Motor neuron (in vitro differentiated cells): ENCODE measurements at regions not wholly inside any gene's neighbourhood (a gene's known extent, or its start where the extent isn't known, plus 50 kb on each side); places are given as distances from the start of the nearest gene placed in this dataset.

Experiments used
- ATAC-seq, 8 experiments: fragments of 200-7000 bp; cut with Tn5 transposase; replicated peaks in 6 of 8; 2 replicates each; pipeline ENCODE4 v1.8.0; 2021; ENCODE audit warnings: mild to moderate bottlenecking in 8 of 8, moderate library complexity in 8 of 8
- H3K27ac ChIP-seq, 2 donors: fragments of 250-450 bp; sonication (Bioruptor Pico); 2 replicates each; pipeline ENCODE4 v1.9.0; 2021; ENCODE audit warnings: antibody characterized with exemption in 2 of 2, mild to moderate bottlenecking in 2 of 2, moderate library complexity in 1 of 2
- H3K4me1 ChIP-seq, 2 donors: fragments of 250-450 bp; sonication (Bioruptor Pico); replicated peaks in 1 of 2; 2 replicates each; pipeline ENCODE4 v1.6.1; 2021; ENCODE audit warnings: antibody characterized with exemption in 2 of 2, mild to moderate bottlenecking in 2 of 2, moderate library complexity in 1 of 2
- H3K4me3 ChIP-seq, 5 donors: fragments of 250-450 bp; sonication (Bioruptor Pico); 2 replicates each; pipeline ENCODE4 v1.9.0; 2021; ENCODE audit warnings: antibody characterized with exemption in 5 of 5, mild to moderate bottlenecking in 5 of 5, moderate library complexity in 4 of 5
- WGBS, 10 experiments: fragments of 450-650 bp; shearing (Covaris generic); methylation state at CpG; one replicate each; pipeline ENCODE4 v1.0.0; 2022; 5-methylcytosine and 5-hydroxymethylcytosine counted together
- in situ Hi-C, 9 experiments: fragments of 400-800 bp; cut with MboI; loops; one replicate each; pipeline ENCODE4 v1.15.0; 2021; ENCODE audit warnings: low sequenced_read_pairs in 9 of 9, low pct_unique_long_range_greater_than_20kb in 2 of 9; ENCODE audit not compliant: unreplicated experiment in 9 of 9

DNA sequence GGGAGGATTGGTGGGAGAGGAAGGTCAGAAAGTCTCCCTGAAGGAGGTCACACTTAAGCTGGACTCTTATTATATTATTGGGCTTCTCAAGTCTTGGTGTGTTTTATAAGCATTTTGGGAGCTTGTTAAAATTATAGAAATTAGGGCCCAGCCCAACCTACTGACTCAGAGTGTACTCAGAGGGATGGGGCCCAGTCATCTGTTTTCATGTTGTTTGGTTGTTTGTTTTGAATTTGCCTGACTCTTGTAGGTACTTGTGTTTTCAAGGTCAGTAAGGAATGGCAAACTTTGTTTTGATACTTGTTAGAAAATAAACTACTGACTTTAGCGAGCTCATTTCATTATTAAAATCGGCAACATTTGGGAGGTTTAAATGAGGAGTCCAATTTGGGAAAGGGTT lies 152.0 kb downstream of the INSIG2 start:
- no peak for ATAC-seq
- WGBS, 10 experiments: 86 to 100% (median 90%) methylated on average over 1 to 2 of the region's 2 CpGs; no CpG with 5 or more reads in 3 of the 10 experiments
- in situ Hi-C loops: loop anchor here in 1 of 9 experiments (25.0 kb wide), 1 partner anchor 122 kb away; no protein-coding TSS in a partner anchor
- Histone ChIP-seq H3K27ac (no peak overlapping the region), H3K4me3 (no peak overlapping the region), H3K4me1 (no peaks in the 10 kb centered on the region)

DNA sequence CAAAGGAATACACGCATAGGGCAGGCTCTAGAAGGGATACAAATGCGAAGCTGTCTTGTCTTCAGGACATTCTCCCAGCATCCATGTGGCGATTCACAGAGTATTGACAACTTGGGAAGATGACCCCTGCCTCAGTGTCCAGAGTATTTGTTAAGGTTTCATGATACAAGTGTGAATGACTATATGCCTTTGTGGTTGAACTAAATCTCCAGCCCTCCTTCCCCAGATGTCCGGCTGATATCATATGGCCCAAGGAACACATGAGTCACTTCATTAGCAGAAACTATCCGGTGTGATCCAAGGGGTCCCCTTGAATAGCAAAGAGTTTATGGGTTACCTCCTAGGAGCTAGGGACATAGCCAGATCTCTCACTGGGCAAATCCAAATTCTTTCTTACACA lies 151.0 kb downstream of the INSIG2 start:
- Histone ChIP-seq H3K27ac (no peak overlapping the region), H3K4me1 (no peaks in the 10 kb centered on the region), H3K4me3 (no peak overlapping the region)
- WGBS, 10 experiments: 60 to 100% (median 89%) methylated on average over 1 to 5 of the region's 5 CpGs
- ATAC-seq: no peak
- in situ Hi-C loops: loop anchor here in 1 of 9 experiments (10.0 to 25.0 kb wide), 2 partner anchors 123 to 626 kb away; no protein-coding TSS in a partner anchor

DNA sequence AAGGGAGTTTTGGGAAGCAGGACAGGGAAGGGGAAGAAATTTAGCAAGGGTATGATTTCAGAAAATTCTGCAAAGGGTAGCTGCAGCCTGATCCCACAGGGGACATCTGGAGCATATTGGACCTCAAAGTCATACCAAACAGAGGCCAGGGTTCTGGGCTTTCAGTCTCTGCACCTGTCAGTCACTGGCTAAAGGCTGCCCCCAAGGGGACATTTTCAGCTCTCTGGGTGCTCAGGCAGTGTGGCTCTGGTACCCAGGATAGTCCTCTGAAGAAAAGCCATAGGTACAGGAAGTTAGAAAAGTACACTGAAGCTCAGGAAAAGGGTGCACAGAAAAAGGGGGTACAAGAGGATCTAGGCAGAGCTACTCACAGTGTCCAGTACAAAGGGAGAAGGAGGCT lies 149.2 kb downstream of the INSIG2 start:
- no peak for ATAC-seq
- Histone ChIP-seq H3K27ac (no peak overlapping the region), H3K4me1 (no peaks in the 10 kb centered on the region), H3K4me3 (no peak overlapping the region)
- in situ Hi-C loops: loop anchor here in 1 of 9 experiments (10.0 to 25.0 kb wide), 2 partner anchors 125 to 627 kb away; no protein-coding TSS in a partner anchor

DNA sequence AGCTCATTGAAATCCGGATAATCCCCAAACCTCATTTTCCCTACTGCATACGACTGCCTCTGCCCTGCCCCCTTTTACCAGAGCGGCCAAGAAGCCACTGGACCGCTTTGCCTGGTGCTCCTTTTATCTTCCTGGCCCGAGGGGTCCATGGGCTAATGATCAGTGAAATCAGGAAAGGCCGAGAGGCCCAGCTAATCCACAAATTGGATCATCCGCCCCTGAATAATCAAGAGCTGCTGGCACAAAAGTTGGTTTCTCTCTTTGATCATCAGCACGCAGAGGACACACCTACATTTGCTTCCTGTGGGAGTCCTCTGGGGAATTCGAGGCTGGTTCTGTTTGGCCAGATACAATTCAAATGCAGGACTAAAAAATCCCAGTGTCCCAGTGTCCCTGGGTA lies 144.5 kb downstream of the INSIG2 start:
- Histone ChIP-seq H3K27ac (no peak overlapping the region), H3K4me3 (no peak overlapping the region), H3K4me1 (no peaks in the 10 kb centered on the region)
- WGBS, 10 experiments: 0 to 90% (median 58%) methylated on average over 1 to 9 of the region's 9 CpGs; no CpG with 5 or more reads in 2 of the 10 experiments
- in situ Hi-C loops: loop anchor here in 1 of 9 experiments (10.0 to 25.0 kb wide), 2 partner anchors 130 to 632 kb away; no protein-coding TSS in a partner anchor
- peak in 1 of 8 experiments; percentile 27 for ATAC-seq

DNA sequence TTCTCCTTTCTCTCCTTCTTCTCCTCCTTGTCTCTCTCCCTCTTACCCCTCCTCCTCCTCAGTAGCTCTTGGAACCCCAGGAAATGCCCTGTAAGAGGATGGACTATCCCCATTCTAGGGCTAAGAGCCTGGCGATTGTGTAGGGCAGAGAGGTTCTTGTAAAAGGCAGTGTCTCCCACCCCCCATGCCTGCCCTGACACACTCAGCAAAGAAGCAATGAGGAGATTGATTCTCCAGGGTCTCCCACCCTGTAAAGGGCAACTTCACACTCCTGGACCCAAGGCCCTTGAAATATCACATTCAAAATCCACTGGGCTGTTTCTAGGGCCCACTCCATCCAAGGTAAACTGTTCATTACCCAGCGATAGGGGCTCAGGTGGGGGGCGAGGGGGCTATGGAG lies 144.1 kb downstream of the INSIG2 start:
- WGBS, 10 experiments: 0 to 100% (median 67%) methylated on average over 1 of the region's 3 CpGs; no CpG with 5 or more reads in 4 of the 10 experiments
- no peak for ATAC-seq
- no peak overlapping the region for H3K4me3 ChIP-seq
- in situ Hi-C loops: loop anchor here in 1 of 9 experiments (10.0 to 25.0 kb wide), 2 partner anchors 130 to 632 kb away; no protein-coding TSS in a partner anchor
- H3K27ac ChIP-seq: no peak overlapping the region
- no peaks in the 10 kb centered on the region for H3K4me1 ChIP-seq

DNA sequence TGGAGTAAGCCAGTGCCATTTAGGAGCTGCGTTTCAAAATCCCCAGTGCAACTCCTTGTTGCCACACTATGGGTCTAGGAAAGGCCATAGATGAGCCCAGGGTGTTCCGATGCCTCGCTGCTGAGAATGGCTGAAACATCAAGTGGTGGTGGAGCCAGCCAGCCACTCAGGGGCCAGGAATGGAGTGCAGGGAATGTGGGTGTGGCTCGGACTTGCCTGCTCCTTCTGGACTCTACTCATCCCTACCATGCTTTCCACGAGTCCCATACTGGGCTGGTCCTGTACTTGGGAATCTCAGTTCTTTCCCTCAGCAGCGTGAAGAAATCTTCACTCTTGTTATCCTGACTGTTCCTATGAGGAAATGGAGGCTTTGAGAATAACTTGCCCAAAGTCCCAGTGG lies 143.5 kb downstream of the INSIG2 start:
- Histone ChIP-seq H3K27ac (no peak overlapping the region), H3K4me3 (no peak overlapping the region), H3K4me1 (no peaks in the 10 kb centered on the region)
- ATAC-seq: no peak
- in situ Hi-C loops: loop anchor here in 1 of 9 experiments (10.0 to 25.0 kb wide), 2 partner anchors 131 to 633 kb away; no protein-coding TSS in a partner anchor
- 68 to 93% (median 88%) methylated on average over 2 to 5 of the region's 6 CpGs; no CpG with 5 or more reads in 3 of the 10 experiments for WGBS, 10 experiments

DNA sequence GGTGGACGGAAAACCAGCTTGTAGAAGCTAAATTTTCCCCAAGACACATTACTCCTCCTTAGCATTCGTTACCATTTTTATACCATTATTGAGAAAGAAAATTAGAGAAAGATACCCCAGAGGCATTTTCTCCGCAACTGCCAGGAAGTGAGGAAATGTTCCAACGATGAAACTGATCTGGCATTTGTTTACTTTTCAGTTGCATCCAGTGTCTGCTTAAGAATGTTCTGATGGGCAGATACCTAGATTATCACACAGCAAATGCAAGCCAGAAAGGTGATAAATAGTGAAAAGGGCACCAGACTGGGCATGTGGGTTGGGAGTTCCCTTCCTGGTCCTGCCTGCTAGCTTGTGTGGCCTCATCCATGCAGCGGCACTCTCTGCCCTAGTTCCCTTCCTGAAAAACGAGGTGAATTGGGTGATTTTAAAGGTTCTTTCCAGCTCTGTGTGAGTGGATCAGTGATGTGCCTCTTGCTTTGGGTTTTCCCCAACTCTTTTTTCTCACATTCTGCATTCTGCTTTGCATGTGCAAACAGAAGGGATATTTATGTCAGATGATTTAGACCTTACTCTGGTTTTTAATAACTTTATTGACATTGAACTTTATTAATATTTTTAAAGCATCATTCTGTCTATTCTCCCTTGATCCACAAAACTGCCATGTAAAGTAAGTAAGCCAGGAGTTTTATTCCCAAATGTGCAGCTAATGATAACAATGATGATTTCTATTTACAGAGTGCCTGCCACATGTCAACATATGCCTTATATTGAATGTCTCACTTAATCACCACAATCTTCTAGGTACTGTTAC lies 139.6 kb downstream of the INSIG2 start:
- WGBS, 10 experiments: 28 to 100% (median 80%) methylated on average over 1 to 5 of the region's 6 CpGs; no CpG with 5 or more reads in 1 of the 10 experiments
- peaks cover 20 to 22% of the 10 kb centered on the region in 2 donors for H3K4me1 ChIP-seq
- H3K27ac ChIP-seq: no peak overlapping the region
- in situ Hi-C loops: loop anchor here in 6 of 9 experiments (10.0 to 25.0 kb wide), 4 partner anchors 134 to 637 kb away; partner anchors contain the start of gene EN1 (in 2 of the 6)
- H3K4me3 ChIP-seq: no peak overlapping the region
- peak in 2 of 8 experiments; percentile 22 to 70 for ATAC-seq

DNA sequence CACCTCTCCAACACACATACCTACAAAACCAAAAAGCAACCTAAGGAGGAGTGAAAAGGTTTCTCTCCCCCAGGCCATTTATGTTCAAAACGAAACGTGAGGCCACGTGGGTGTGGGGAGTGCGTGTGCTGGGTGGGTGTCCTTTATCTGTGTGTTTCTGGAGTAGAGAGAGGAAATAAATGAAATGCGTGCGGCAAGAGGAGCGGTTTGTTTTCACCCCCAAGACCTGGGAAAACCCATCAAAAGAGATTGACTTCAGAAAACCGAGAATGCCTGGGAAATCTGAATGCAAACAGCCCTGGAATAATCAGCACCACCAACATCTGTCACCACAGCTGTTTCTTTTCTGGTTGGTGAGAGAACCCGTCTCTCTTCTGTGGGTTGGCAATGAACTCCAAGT lies 137.4 kb downstream of the INSIG2 start:
- in situ Hi-C loops: loop anchor here in 6 of 9 experiments (10.0 to 25.0 kb wide), 4 partner anchors 137 to 639 kb away; partner anchors contain the start of gene EN1 (in 2 of the 6)
- ATAC-seq: no peak
- H3K4me3 ChIP-seq: no peak overlapping the region
- peaks cover 25 to 34% of the 10 kb centered on the region in 2 donors for H3K4me1 ChIP-seq
- WGBS, 10 experiments: 27 to 98% (median 53%) methylated on average over 2 to 7 of the region's 9 CpGs; no CpG with 5 or more reads in 2 of the 10 experiments
- no peak overlapping the region for H3K27ac ChIP-seq

DNA sequence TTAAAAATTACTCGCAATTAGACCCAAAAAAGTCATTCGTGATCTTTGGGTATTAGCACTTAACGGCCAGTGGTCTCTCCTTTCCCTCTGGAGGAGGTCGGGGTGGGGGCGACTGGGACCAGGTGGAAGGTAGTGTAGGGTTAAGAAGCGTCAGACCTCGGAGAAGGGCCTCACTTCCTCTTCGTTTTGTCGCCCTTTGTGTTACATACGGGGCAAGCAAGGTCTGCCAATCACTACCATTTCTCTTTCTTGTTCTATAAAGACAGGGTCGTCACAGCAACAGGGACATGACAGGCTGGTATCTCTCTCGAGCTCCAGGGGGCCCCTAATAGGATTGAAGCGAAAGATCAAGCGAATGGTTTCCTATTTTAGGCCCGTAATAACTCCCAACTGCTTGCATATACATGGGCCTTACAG lies 136.6 kb downstream of the INSIG2 start:
- Histone ChIP-seq H3K27ac (peak overlapping the region in 1 of 2 donors; percentile 14), H3K4me3 (peak overlapping the region in 3 of 5 donors; percentile 26 to 31 (median 30)), H3K4me1 (peaks cover 25 to 34% of the 10 kb centered on the region in 2 donors)
- in situ Hi-C loops: loop anchor here in 8 of 9 experiments (5.0 to 25.0 kb wide), 7 partner anchors 137 to 640 kb away; partner anchors contain the start of gene EN1 (in 2 of the 8)
- peak in 5 of 8 experiments; percentile 19 to 71 (median 46) for ATAC-seq
- 0 to 95% (median 11%) methylated on average over 1 to 10 of the region's 15 CpGs; no CpG with 5 or more reads in 1 of the 10 experiments for WGBS, 10 experiments

DNA sequence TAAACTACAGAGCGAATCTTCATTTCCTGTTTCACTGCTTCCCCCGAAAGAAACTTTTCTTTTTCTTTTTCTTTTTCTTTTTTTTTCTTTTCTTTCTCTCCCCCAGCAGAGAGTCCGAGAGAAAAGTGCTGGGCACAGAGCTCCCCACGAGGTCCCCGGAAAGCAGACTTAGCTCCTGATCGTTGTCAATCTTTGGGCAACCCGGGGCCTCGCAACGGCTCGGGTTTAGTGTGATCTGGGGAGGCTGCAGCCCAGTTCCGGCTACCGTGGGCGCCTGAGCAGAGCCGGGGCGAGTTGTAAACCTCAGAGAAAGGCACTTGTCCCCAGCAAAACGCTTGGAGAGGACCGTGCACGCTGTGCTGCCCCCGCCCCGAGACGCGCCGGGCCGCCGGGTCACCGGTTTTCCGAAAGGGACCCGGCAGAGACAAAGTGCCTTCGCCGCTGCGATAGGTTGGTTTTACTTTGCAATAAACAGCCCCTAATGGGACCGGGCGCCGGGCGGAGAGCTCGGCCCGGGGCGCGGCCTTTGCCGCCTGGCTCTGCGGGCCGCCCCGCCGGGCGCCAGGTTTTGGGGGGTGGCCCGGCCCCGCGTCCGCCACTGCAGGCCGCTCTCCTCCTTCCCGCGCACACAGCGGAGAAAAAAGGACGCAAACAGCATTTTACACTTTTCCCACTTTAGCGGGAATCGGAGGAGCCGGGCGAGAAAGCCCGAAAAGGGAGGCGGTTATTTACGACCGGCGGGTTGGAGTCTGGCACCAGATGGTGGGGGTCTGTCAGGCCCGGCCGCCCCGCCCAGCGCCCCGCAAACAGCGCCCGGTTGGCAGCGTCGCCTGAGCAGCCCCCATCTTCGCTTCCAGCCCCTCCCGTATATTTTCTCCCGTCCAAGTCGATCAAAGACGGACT lies 136.0 kb downstream of the INSIG2 start:
- Histone ChIP-seq H3K4me1 (peaks cover 25 to 34% of the 10 kb centered on the region in 2 donors), H3K4me3 (peak overlapping the region in 4 of 5 donors; percentile 18 to 31 (median 28)), H3K27ac (peak overlapping the region in 1 of 2 donors; percentile 14)
- peak; percentile 39 to 64 (median 51) for ATAC-seq
- WGBS, 10 experiments: 0 to 28% (median 7%) methylated on average over 2 to 46 of the region's 77 CpGs; no CpG with 5 or more reads in 1 of the 10 experiments
- in situ Hi-C loops: loop anchor here in 7 of 9 experiments (5.0 to 25.0 kb wide), 6 partner anchors 187 to 641 kb away; partner anchors contain the start of gene EN1 (in 2 of the 7)

DNA sequence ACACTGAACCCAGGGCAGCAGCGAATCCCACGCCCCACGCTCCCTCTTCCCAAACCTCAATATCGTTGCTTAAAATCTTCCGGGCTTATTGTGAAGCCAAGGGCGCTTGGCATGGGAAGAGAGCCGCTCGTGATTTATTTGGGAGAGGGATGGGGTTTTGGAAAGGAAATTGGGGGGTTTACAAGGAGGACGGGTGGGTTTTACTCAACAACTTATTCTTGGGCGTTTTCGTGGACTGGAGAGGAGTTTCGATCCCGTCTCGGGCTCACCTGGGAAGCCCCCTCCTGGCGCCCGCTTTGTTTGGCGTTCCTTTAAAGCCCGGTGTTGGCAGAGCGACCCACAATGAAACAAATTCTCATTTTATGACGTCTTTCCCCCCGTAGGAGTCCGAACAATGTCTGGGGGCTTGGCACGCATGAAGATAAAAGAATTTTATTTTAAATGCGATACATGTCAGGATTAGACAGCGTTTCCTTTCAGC lies 135.3 kb downstream of the INSIG2 start:
- Histone ChIP-seq H3K4me1 (peaks cover 25 to 34% of the 10 kb centered on the region in 2 donors), H3K27ac (no peak overlapping the region), H3K4me3 (peak overlapping the region in 4 of 5 donors; percentile 18 to 31 (median 28))
- 1 to 48% (median 7%) methylated on average over 5 to 22 of the region's 25 CpGs for whole genome bisulfite sequencing, 10 experiments
- in situ Hi-C loops: loop anchor here in 7 of 9 experiments (5.0 to 25.0 kb wide), 6 partner anchors 186 to 641 kb away; partner anchors contain the start of gene EN1 (in 2 of the 7)
- peak in 2 of 8 experiments; percentile 3 to 9 for ATAC-seq
